NCI-H1417 (cell line): ENCODE measurements at regions not wholly inside any gene's neighbourhood (a gene's known extent, or its start where the extent isn't known, plus 50 kb on each side); places are given as distances from the start of the nearest gene placed in this dataset.

Experiments used
- DNase-seq, 3 experiments: peaks; one replicate each; lab custom pipeline; 2025; lab: John Stamatoyannopoulos, UW

- no peak for DNase-seq
Observed at GRCh38 chr2:239779584-239779983, 245.6 kb downstream of the NDUFA10 start.

- DNase-seq, result no peak
Observed at GRCh38 chr2:239778861-239779558, 246.1 kb downstream of the NDUFA10 start.

GRCh38 chr2:239778042-239778851 is 246.9 kb downstream of the NDUFA10 start:
- peak in 2 of 3 experiments; percentile 14 to 36 for DNase-seq

GRCh38 chr2:239777219-239777618 is 247.9 kb downstream of the NDUFA10 start:
- no peak for DNase-seq

GRCh38 chr2:239776436-239777005 is 248.6 kb downstream of the NDUFA10 start:
- no peak for DNase-seq

- no peak for DNase-seq
Observed at GRCh38 chr2:239775623-239776435, 249.3 kb downstream of the NDUFA10 start.

- no peak for DNase-seq
Observed at GRCh38 chr2:239774933-239775622, 250.1 kb downstream of the NDUFA10 start.

GRCh38 chr2:239774142-239774462 is 251.0 kb downstream of the NDUFA10 start:
- no peak for DNase-seq

GRCh38 chr2:239773228-239774141 is 251.7 kb downstream of the NDUFA10 start:
- DNase-seq, result no peak

GRCh38 chr2:239772721-239773120 is 252.4 kb downstream of the NDUFA10 start:
- no peak for DNase-seq

GRCh38 chr2:239770246-239770639 is 254.9 kb downstream of the NDUFA10 start:
- DNase-seq, result peak; percentile 34 to 67 (median 66)

GRCh38 chr2:239769554-239770245 is 255.4 kb downstream of the NDUFA10 start:
- DNase-seq, result peak in 1 of 3 experiments; percentile 29

GRCh38 chr2:239768907-239769553 is 256.1 kb downstream of the NDUFA10 start:
- no peak for DNase-seq

- no peak for DNase-seq
Observed at GRCh38 chr2:239768031-239768790, 256.9 kb downstream of the NDUFA10 start.

- no peak for DNase-seq
Observed at GRCh38 chr2:239767021-239767905, 257.9 kb downstream of the NDUFA10 start.

GRCh38 chr2:239765911-239766310 is 259.2 kb downstream of the NDUFA10 start:
- no peak for DNase-seq

GRCh38 chr2:239765076-239765845 is 259.9 kb downstream of the NDUFA10 start:
- DNase-seq, result no peak
